ENCODE measurements at regions not wholly inside any gene's neighbourhood (a gene's known extent, or its start where the extent isn't known, plus 50 kb on each side); places are given as distances from the start of the nearest gene placed in this dataset.

DNA sequence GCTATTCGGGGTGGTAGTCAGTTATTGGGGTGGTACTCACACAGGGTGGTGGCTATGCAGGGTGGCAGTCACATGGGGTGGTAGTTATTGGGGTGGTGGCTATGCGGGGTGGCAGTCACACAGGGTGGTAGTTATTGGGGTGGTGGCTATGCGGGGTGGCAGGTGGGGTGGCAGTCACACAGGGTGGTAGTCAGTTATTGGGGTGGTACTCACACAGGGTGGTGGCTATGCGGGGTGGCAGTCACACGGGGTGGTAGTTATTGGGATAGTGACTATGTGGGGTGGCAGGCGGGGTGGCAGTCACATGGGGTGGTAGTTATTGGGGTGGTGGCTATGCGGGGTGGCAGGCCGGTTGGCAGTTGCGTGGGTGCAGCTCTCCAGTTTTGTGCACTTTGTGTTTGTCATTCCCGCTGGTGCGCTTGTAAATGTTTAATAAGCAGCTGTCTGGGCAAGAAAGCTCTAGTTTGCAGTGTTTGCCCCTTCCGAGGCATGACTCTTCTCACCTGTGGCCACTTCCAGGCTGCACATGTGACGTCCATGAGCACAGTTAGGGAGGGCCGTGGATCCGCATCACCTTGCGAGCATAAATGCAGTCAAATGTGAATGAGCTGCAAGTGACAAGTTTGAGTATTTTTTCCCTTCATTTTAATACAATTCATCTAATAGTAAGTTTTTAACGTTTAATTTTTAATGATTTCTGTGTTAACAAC is 219.0 kb upstream of the CST7 start:
- Histone ChIP-seq H3K27ac (ENCODE audit: low read depth, low read length) (no peak overlapping the region), H3K9me3 (ENCODE audit: control insufficient read depth in 5 of 5, low read length in 5 of 5) (no peaks in the 10 kb centered on the region), H3K4me3 (ENCODE audit: low read depth in 1 of 5, low read length in 5 of 5) (no peak overlapping the region), H3K9ac (ENCODE audit: low read length in 5 of 5) (no peak overlapping the region), H3K27me3 (ENCODE audit: control insufficient read depth in 5 of 5, insufficient read depth in 4 of 5, low read length in 5 of 5) (peaks cover 0 to 3% (median 0%) of the 10 kb centered on the region in 5 donors), H3K36me3 (ENCODE audit: control insufficient read depth in 5 of 5, insufficient read depth in 5 of 5, low read length in 5 of 5) (no peaks in the 10 kb centered on the region), H3K4me1 (ENCODE audit: control insufficient read depth in 5 of 5, insufficient read depth in 5 of 5, low read length in 5 of 5) (no peaks in the 10 kb centered on the region)

DNA sequence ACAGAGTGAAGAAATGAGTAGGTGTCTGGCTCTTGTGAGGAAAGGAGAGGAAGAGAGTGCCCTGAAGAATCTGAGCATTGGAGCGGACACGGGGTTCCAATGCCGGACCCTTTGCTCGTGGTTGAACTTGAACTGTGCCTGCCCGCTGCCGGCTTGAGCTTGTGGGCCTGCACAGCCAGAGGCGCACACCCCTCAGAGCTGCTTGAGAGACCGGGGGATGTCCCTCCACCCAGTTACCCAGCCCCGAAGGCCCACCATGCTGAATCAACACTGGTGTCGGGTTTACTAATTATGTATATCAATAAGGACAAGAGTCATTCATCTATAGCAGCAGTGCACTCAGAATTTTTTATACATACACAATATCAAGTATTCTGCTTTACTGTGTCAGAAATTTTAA is 218.3 kb upstream of the CST7 start:
- Histone ChIP-seq H3K9me3 (ENCODE audit: control insufficient read depth in 5 of 5, low read length in 5 of 5) (no peaks in the 10 kb centered on the region), H3K4me3 (ENCODE audit: low read depth in 1 of 5, low read length in 5 of 5) (no peak overlapping the region), H3K4me1 (ENCODE audit: control insufficient read depth in 5 of 5, insufficient read depth in 5 of 5, low read length in 5 of 5) (no peaks in the 10 kb centered on the region), H3K9ac (ENCODE audit: low read length in 5 of 5) (no peak overlapping the region), H3K27me3 (ENCODE audit: control insufficient read depth in 5 of 5, insufficient read depth in 4 of 5, low read length in 5 of 5) (peaks cover 0 to 3% (median 0%) of the 10 kb centered on the region in 5 donors), H3K36me3 (ENCODE audit: control insufficient read depth in 5 of 5, insufficient read depth in 5 of 5, low read length in 5 of 5) (no peaks in the 10 kb centered on the region), H3K27ac (ENCODE audit: low read depth, low read length) (no peak overlapping the region)

DNA sequence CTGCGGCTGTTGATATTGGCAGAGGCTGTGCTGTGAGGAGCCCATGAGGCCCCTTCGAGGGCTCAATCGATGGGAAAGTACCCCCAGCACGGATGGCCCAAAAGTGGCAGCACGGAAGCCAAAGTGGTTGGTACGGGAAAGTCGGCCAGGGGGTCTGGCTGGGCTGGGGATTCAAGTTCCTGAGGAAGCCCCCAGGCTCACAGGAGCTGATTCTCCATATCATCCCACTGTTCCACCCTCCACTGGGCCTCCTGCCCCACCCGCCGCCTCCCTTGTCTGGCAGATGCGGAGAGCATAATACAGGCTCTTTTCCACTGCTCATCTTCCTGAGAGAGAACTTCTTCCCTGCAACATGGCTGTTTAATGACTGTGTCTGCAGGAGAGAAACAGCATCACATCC is 217.8 kb upstream of the CST7 start:
- H3K27me3 ChIP-seq (ENCODE audit: control insufficient read depth in 5 of 5, insufficient read depth in 4 of 5, low read length in 5 of 5) = peaks cover 0 to 3% (median 0%) of the 10 kb centered on the region in 5 donors
- H3K9ac ChIP-seq (ENCODE audit: low read length in 5 of 5) = no peak overlapping the region
- H3K4me3 ChIP-seq (ENCODE audit: low read depth in 1 of 5, low read length in 5 of 5) = no peak overlapping the region
- H3K36me3 ChIP-seq (ENCODE audit: control insufficient read depth in 5 of 5, insufficient read depth in 5 of 5, low read length in 5 of 5) = no peaks in the 10 kb centered on the region
- H3K27ac ChIP-seq (ENCODE audit: low read depth, low read length) = no peak overlapping the region
- no peaks in the 10 kb centered on the region for H3K4me1 ChIP-seq (ENCODE audit: control insufficient read depth in 5 of 5, insufficient read depth in 5 of 5, low read length in 5 of 5)
- H3K9me3 ChIP-seq (ENCODE audit: control insufficient read depth in 5 of 5, low read length in 5 of 5) = no peaks in the 10 kb centered on the region

DNA sequence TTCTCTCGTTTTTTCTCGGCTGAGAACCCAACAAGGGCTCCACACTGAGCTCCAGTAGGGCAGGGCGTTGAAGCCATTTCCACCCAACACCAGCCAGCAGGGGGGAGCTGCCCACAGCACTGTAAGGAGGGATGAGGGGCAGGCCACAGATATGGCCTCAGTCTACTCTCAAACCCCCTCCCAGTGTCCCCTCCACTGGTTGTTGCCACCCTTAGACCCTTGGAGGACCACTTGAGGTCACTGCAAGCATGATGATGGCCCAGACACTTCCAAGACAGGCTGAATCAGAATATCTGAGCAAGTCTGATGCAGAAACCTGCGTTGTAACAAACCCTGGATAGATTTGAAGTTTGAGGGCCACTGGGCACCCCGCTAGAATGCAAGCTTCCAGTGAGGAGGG is 217.0 kb upstream of the CST7 start:
- Histone ChIP-seq H3K4me3 (ENCODE audit: low read depth in 1 of 5, low read length in 5 of 5) (no peak overlapping the region), H3K36me3 (ENCODE audit: control insufficient read depth in 5 of 5, insufficient read depth in 5 of 5, low read length in 5 of 5) (no peaks in the 10 kb centered on the region), H3K9ac (ENCODE audit: low read length in 5 of 5) (no peak overlapping the region), H3K27ac (ENCODE audit: low read depth, low read length) (no peak overlapping the region), H3K4me1 (ENCODE audit: control insufficient read depth in 5 of 5, insufficient read depth in 5 of 5, low read length in 5 of 5) (no peaks in the 10 kb centered on the region), H3K9me3 (ENCODE audit: control insufficient read depth in 5 of 5, low read length in 5 of 5) (no peaks in the 10 kb centered on the region), H3K27me3 (ENCODE audit: control insufficient read depth in 5 of 5, insufficient read depth in 4 of 5, low read length in 5 of 5) (peaks cover 0 to 3% (median 0%) of the 10 kb centered on the region in 5 donors)

DNA sequence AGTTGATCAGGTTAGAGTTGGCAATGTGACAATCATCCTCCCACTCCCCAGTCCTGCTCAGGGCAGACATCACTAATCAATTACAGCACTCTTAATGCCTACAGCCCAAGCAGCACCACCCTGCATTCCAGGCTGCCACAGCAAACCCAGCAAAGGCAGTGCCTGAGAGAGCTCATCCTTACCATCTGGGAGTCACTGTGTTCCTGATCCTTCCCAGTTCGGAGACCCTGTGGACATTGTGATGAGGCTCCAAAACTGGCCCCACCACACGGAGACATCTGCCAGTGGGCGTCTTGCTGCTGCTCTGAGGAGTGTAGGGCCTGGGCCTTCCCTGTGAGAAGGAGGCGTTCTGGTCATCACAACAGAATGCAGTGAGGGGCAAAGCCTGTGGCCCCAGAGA is 216.5 kb upstream of the CST7 start:
- no peak overlapping the region for H3K9ac ChIP-seq (ENCODE audit: low read length in 5 of 5)
- H3K9me3 ChIP-seq (ENCODE audit: control insufficient read depth in 5 of 5, low read length in 5 of 5) = no peaks in the 10 kb centered on the region
- H3K4me3 ChIP-seq (ENCODE audit: low read depth in 1 of 5, low read length in 5 of 5) = no peak overlapping the region
- peaks cover 0 to 3% (median 0%) of the 10 kb centered on the region in 5 donors for H3K27me3 ChIP-seq (ENCODE audit: control insufficient read depth in 5 of 5, insufficient read depth in 4 of 5, low read length in 5 of 5)
- H3K36me3 ChIP-seq (ENCODE audit: control insufficient read depth in 5 of 5, insufficient read depth in 5 of 5, low read length in 5 of 5) = no peaks in the 10 kb centered on the region
- no peak overlapping the region for H3K27ac ChIP-seq (ENCODE audit: low read depth, low read length)
- H3K4me1 ChIP-seq (ENCODE audit: control insufficient read depth in 5 of 5, insufficient read depth in 5 of 5, low read length in 5 of 5) = no peaks in the 10 kb centered on the region

DNA sequence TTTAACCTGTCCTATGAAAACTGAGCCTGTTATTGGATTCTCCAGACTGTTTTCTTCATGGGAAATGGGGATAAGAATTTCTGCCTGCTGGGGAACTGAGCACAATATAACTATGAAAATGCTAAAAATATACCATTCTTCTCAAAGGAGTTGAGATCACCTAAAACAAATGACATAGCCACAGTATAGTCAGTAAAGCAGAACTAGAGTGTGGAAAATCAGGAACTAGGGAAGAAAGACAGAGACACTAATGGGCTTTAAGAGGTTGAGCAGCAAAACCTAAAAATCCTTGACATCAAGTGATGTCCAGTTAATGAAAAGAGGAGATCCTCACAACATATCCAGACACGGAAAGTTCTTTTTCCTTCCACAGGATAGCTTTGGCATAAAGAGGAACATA is 215.7 kb upstream of the CST7 start:
- no peak overlapping the region for H3K27ac ChIP-seq (ENCODE audit: low read depth, low read length)
- H3K36me3 ChIP-seq (ENCODE audit: control insufficient read depth in 5 of 5, insufficient read depth in 5 of 5, low read length in 5 of 5) = no peaks in the 10 kb centered on the region
- no peaks in the 10 kb centered on the region for H3K4me1 ChIP-seq (ENCODE audit: control insufficient read depth in 5 of 5, insufficient read depth in 5 of 5, low read length in 5 of 5)
- no peaks in the 10 kb centered on the region for H3K9me3 ChIP-seq (ENCODE audit: control insufficient read depth in 5 of 5, low read length in 5 of 5)
- H3K27me3 ChIP-seq (ENCODE audit: control insufficient read depth in 5 of 5, insufficient read depth in 4 of 5, low read length in 5 of 5) = no peaks in the 10 kb centered on the region
- H3K9ac ChIP-seq (ENCODE audit: low read length in 5 of 5) = no peak overlapping the region
- H3K4me3 ChIP-seq (ENCODE audit: low read depth in 1 of 5, low read length in 5 of 5) = no peak overlapping the region

DNA sequence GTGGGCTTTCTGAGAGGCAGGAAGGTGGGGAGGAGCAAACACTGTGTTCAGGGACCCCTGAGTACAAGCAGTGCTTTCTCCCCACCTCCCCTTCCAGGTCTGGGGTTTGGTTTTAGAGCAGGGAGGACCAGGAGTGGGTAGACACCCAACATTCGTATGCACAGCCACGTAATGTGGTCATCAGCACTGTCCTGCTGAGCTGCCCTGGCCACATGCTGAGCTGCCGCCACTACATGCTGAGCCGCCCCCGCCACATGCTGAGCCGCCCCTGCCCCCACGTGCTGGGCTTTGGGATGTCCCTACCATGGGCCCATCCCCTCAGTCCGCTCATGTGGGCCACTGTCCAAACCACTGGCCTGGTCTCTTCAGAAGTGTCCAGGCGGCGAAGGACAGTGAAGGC is 214.9 kb upstream of the CST7 start:
- no peak overlapping the region for H3K4me3 ChIP-seq (ENCODE audit: low read depth in 1 of 5, low read length in 5 of 5)
- no peak overlapping the region for H3K9ac ChIP-seq (ENCODE audit: low read length in 5 of 5)
- H3K27me3 ChIP-seq (ENCODE audit: control insufficient read depth in 5 of 5, insufficient read depth in 4 of 5, low read length in 5 of 5) = no peaks in the 10 kb centered on the region
- H3K9me3 ChIP-seq (ENCODE audit: control insufficient read depth in 5 of 5, low read length in 5 of 5) = no peaks in the 10 kb centered on the region
- H3K27ac ChIP-seq (ENCODE audit: low read depth, low read length) = no peak overlapping the region
- no peaks in the 10 kb centered on the region for H3K4me1 ChIP-seq (ENCODE audit: control insufficient read depth in 5 of 5, insufficient read depth in 5 of 5, low read length in 5 of 5)
- no peaks in the 10 kb centered on the region for H3K36me3 ChIP-seq (ENCODE audit: control insufficient read depth in 5 of 5, insufficient read depth in 5 of 5, low read length in 5 of 5)

DNA sequence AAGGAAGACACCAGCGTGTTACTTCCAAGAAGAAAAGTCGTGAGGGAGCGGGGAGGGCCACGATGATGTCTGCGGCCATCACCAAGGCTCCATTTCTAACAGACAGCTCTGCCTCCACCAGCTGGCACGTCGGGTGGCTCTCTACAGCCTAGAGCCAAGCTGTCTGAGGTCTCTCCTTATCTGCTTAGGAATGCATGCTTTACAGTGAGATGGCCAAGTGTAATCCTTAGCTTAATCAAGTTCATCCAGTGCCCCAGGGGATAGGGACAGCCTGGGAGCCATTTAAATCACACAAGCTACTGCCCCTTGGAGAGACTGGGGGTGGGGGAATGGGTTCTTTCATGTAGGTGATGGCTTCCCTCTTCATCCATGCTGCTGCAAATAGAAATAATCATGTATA is 213.8 kb upstream of the CST7 start:
- no peaks in the 10 kb centered on the region for H3K36me3 ChIP-seq (ENCODE audit: control insufficient read depth in 5 of 5, insufficient read depth in 5 of 5, low read length in 5 of 5)
- H3K27ac ChIP-seq (ENCODE audit: low read depth, low read length) = no peak overlapping the region

DNA sequence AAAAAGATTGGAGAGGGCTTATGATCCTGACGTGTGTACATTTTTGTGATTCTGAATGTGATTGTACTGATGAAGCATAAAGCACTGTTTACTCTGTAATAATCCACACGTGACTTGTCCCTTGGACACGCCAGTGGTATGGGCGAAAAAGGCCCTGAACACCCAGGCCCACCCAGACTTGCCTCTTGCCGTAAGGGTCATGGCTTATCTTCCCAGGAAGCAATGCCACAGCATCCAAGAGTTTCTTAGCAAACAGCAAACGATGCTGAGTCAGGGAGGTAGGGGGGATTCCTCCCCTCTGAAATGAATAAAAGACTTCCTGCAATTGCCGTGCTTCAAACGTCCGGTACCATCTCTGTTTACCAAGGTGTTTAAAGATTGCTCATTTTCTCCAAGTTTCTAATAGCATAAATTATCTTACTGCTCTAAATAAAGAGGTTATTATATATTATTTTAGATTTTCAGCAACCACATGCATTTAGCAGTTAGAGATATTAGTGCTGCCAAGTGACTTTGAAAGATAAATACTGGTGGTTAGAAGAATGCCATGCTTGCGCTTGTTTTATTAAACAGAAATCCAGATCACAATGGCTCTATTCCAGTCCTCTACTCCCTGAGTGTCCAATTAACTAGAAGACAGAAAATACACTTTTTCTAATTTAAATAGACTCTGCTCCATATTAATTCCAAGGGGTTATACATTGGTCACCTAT is 212.8 kb upstream of the CST7 start:
- Histone ChIP-seq H3K27me3 (ENCODE audit: control insufficient read depth in 5 of 5, insufficient read depth in 4 of 5, low read length in 5 of 5) (no peaks in the 10 kb centered on the region), H3K4me1 (ENCODE audit: control insufficient read depth in 5 of 5, insufficient read depth in 5 of 5, low read length in 5 of 5) (no peaks in the 10 kb centered on the region), H3K36me3 (ENCODE audit: control insufficient read depth in 5 of 5, insufficient read depth in 5 of 5, low read length in 5 of 5) (no peaks in the 10 kb centered on the region), H3K9ac (ENCODE audit: low read length in 5 of 5) (no peak overlapping the region), H3K9me3 (ENCODE audit: control insufficient read depth in 5 of 5, low read length in 5 of 5) (no peaks in the 10 kb centered on the region), H3K27ac (ENCODE audit: low read depth, low read length) (no peak overlapping the region), H3K4me3 (ENCODE audit: low read depth in 1 of 5, low read length in 5 of 5) (no peak overlapping the region)

More for the DNA sequence above, 213.8 kb upstream of the CST7 start:
- Histone ChIP-seq H3K9ac (ENCODE audit: low read length in 5 of 5) (no peak overlapping the region), H3K4me1 (ENCODE audit: control insufficient read depth in 5 of 5, insufficient read depth in 5 of 5, low read length in 5 of 5) (no peaks in the 10 kb centered on the region), H3K9me3 (ENCODE audit: control insufficient read depth in 5 of 5, low read length in 5 of 5) (no peaks in the 10 kb centered on the region), H3K4me3 (ENCODE audit: low read depth in 1 of 5, low read length in 5 of 5) (no peak overlapping the region), H3K27me3 (ENCODE audit: control insufficient read depth in 5 of 5, insufficient read depth in 4 of 5, low read length in 5 of 5) (no peaks in the 10 kb centered on the region)

DNA sequence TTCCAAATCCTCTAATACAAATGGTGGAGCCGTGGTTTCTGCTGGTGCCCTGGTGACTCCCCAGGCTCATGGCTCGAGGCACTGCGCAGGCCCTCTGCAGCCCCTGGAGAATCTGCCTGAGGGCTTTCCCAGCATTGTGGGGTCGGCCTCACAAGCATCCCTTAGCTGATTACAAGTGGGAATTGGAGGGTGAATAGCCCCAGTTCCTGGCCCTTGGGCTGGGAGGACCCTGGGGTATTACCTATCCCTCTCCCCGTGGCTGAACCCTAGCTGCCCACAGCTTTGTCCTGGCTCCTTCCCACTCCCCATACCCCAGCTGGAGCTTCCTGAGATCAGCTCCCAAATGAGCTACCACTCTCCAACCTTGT is 212.2 kb upstream of the CST7 start:
- H3K36me3 ChIP-seq (ENCODE audit: control insufficient read depth in 5 of 5, insufficient read depth in 5 of 5, low read length in 5 of 5) = no peaks in the 10 kb centered on the region
- H3K9me3 ChIP-seq (ENCODE audit: control insufficient read depth in 5 of 5, low read length in 5 of 5) = no peaks in the 10 kb centered on the region
- H3K27ac ChIP-seq (ENCODE audit: low read depth, low read length) = no peak overlapping the region
- no peak overlapping the region for H3K9ac ChIP-seq (ENCODE audit: low read length in 5 of 5)
- H3K4me3 ChIP-seq (ENCODE audit: low read depth in 1 of 5, low read length in 5 of 5) = no peak overlapping the region
- no peaks in the 10 kb centered on the region for H3K4me1 ChIP-seq (ENCODE audit: control insufficient read depth in 5 of 5, insufficient read depth in 5 of 5, low read length in 5 of 5)
- H3K27me3 ChIP-seq (ENCODE audit: control insufficient read depth in 5 of 5, insufficient read depth in 4 of 5, low read length in 5 of 5) = no peaks in the 10 kb centered on the region
